ENCODE measurements at regions not wholly inside any gene's neighbourhood (a gene's known extent, or its start where the extent isn't known, plus 50 kb on each side); places are given as distances from the start of the nearest gene placed in this dataset.
"Not testable (repeated sequence)": the region's sequence is repeated elsewhere in the genome, so short reads cannot be mapped to it uniquely, and the experiment has no call there.

DNA sequence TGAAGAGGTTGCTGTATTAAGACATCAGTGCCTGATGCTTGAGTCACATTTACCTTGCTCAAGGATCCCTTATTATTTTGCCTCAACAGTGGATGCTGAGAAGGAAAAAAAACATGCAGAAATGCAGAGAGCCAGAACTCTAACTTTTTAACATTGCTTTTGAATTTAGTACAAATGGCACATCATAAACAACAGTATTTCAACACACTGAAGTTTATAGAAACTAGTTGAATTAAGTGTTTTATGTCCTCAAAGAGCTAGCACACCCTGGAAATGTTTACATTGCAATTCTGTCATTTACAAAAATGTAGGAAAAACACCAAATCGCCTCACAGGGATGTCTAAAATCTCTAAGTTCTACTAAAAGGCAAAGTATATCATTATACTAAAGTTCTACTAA is 69.5 kb upstream of the BLTP1 start:
- Histone ChIP-seq H2BK12ac (ENCODE audit: low read length in 2 of 2) (no peak overlapping the region), H2BK120ac (ENCODE audit: low read depth, low read length) (no peak overlapping the region), H3K9ac (ENCODE audit: low read length) (no peak overlapping the region), H3K36me3 (ENCODE audit: control insufficient read depth in 1 of 2, insufficient read depth in 2 of 2, low read depth in 1 of 2, low read length in 2 of 2) (no peaks in the 10 kb centered on the region), H3K27ac (ENCODE audit: low read length, poor library complexity, severe bottlenecking) (no peak overlapping the region), H3K4me3 (ENCODE audit: insufficient read depth in 1 of 2, low read depth in 1 of 2, low read length in 2 of 2) (no peak overlapping the region), H3K27me3 (ENCODE audit: control insufficient read depth in 1 of 2, insufficient read depth in 1 of 2, low read length in 2 of 2) (no peaks in the 10 kb centered on the region), H2BK15ac (ENCODE audit: low read depth, poor library complexity, severe bottlenecking) (no peak overlapping the region), H4K8ac (ENCODE audit: low read length) (no peak overlapping the region), H4K91ac (ENCODE audit: low read length) (no peak overlapping the region), H3K4me1 (ENCODE audit: control insufficient read depth, insufficient read depth, low read depth, low read length) (no peaks in the 10 kb centered on the region), H3K4me2 (ENCODE audit: low read length, poor library complexity, severe bottlenecking) (no peak overlapping the region), H3K14ac (ENCODE audit: low read length in 2 of 2) (no peak overlapping the region), H3K18ac (ENCODE audit: low read depth in 1 of 2, low read length in 2 of 2) (no peak overlapping the region), H3K79me1 (replicated peaks; ENCODE audit: low read length, poor library complexity, severe bottlenecking) (no peaks in the 10 kb centered on the region), H2AK5ac (ENCODE audit: low read length, severe bottlenecking) (no peak overlapping the region), H2AFZ (ENCODE audit: low read depth, low read length) (no peak overlapping the region), H3K4ac (ENCODE audit: low read depth in 1 of 2, low read length in 2 of 2) (no peak overlapping the region), H3K23ac (ENCODE audit: low read length in 2 of 2) (no peak overlapping the region), H3K9me3 (ENCODE audit: control insufficient read depth, low read length) (no peaks in the 10 kb centered on the region), H2BK5ac (ENCODE audit: low read depth, low read length, poor library complexity, severe bottlenecking) (no peak overlapping the region)
- DNase-seq: peak; percentile 27
- no CpG with 5 or more reads among the region's 1 CpG for WGBS

DNA sequence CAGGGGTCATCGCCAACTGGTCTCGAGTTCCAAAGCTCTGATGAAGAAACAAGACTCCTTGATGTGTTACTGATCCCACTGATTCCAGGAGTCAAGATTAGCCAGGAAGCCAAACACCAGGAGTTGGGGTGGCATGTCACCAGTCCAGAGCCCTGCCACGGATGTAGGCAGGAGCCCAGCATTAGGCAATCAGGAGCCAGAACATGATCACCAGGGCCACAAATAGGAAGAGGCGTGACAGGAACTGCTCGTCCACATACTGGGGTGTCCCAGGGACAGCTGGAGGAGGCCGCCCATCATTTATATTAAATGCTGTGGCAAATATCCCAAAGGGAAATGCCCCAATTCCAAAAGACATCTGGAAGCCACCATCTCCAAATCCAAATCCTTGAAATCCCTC is 74.5 kb upstream of the BLTP1 start:
- H3K4me1 ChIP-seq (ENCODE audit: control insufficient read depth, insufficient read depth, low read depth, low read length); H4K8ac ChIP-seq (ENCODE audit: low read length); H3K79me1 ChIP-seq (replicated peaks; ENCODE audit: low read length, poor library complexity, severe bottlenecking); H3K9me3 ChIP-seq (ENCODE audit: control insufficient read depth, low read length); H2BK12ac ChIP-seq (ENCODE audit: low read length in 2 of 2); H3K14ac ChIP-seq (ENCODE audit: low read length in 2 of 2); H4K91ac ChIP-seq (ENCODE audit: low read length); H3K9ac ChIP-seq (ENCODE audit: low read length); H3K27ac ChIP-seq (ENCODE audit: low read length, poor library complexity, severe bottlenecking); H2BK120ac ChIP-seq (ENCODE audit: low read depth, low read length); H3K23ac ChIP-seq (ENCODE audit: low read length in 2 of 2); H2BK5ac ChIP-seq (ENCODE audit: low read depth, low read length, poor library complexity, severe bottlenecking); H2BK15ac ChIP-seq (ENCODE audit: low read depth, poor library complexity, severe bottlenecking); H3K27me3 ChIP-seq (ENCODE audit: control insufficient read depth in 1 of 2, insufficient read depth in 1 of 2, low read length in 2 of 2); H3K36me3 ChIP-seq (ENCODE audit: control insufficient read depth in 1 of 2, insufficient read depth in 2 of 2, low read depth in 1 of 2, low read length in 2 of 2); H3K4ac ChIP-seq (ENCODE audit: low read depth in 1 of 2, low read length in 2 of 2); H3K4me2 ChIP-seq (ENCODE audit: low read length, poor library complexity, severe bottlenecking); H2AK5ac ChIP-seq (ENCODE audit: low read length, severe bottlenecking); H3K4me3 ChIP-seq (ENCODE audit: insufficient read depth in 1 of 2, low read depth in 1 of 2, low read length in 2 of 2); H2AFZ ChIP-seq (ENCODE audit: low read depth, low read length); DNase-seq; H3K18ac ChIP-seq (ENCODE audit: low read depth in 1 of 2, low read length in 2 of 2): not testable (repeated sequence)
- WGBS: 92% methylated on average over 3 of the region's 6 CpGs

DNA sequence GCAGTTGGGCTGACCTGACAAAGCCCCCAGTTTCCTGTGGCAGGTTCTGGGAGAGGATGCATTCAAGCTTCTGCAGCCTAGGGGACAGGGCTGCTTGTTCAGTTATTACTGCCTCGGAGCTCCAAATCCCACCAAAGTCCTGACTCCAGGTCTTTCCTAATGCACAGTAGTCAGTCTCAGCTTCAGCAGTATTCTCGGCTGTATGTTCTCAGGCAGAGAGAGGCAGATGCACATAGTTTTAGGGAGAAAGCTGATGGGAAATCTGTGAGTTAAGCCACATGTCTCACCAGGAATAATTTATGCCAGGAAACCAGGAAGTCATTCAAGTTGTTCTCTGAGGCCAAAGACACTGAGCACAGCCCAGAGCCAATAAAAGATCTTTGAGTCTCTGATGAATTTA is 75.3 kb upstream of the BLTP1 start:
- not testable (repeated sequence) for H3K27me3 ChIP-seq (ENCODE audit: control insufficient read depth in 1 of 2, insufficient read depth in 1 of 2, low read length in 2 of 2); H3K4me3 ChIP-seq (ENCODE audit: insufficient read depth in 1 of 2, low read depth in 1 of 2, low read length in 2 of 2); H3K4ac ChIP-seq (ENCODE audit: low read depth in 1 of 2, low read length in 2 of 2); H2BK15ac ChIP-seq (ENCODE audit: low read depth, poor library complexity, severe bottlenecking); H3K4me2 ChIP-seq (ENCODE audit: low read length, poor library complexity, severe bottlenecking); H2AFZ ChIP-seq (ENCODE audit: low read depth, low read length); H3K18ac ChIP-seq (ENCODE audit: low read depth in 1 of 2, low read length in 2 of 2); H3K36me3 ChIP-seq (ENCODE audit: control insufficient read depth in 1 of 2, insufficient read depth in 2 of 2, low read depth in 1 of 2, low read length in 2 of 2); H3K9me3 ChIP-seq (ENCODE audit: control insufficient read depth, low read length); H3K9ac ChIP-seq (ENCODE audit: low read length); H3K79me1 ChIP-seq (replicated peaks; ENCODE audit: low read length, poor library complexity, severe bottlenecking); H3K23ac ChIP-seq (ENCODE audit: low read length in 2 of 2); H2BK120ac ChIP-seq (ENCODE audit: low read depth, low read length); H2BK12ac ChIP-seq (ENCODE audit: low read length in 2 of 2); H3K14ac ChIP-seq (ENCODE audit: low read length in 2 of 2); H2AK5ac ChIP-seq (ENCODE audit: low read length, severe bottlenecking); H2BK5ac ChIP-seq (ENCODE audit: low read depth, low read length, poor library complexity, severe bottlenecking); H4K91ac ChIP-seq (ENCODE audit: low read length); H3K27ac ChIP-seq (ENCODE audit: low read length, poor library complexity, severe bottlenecking); H3K4me1 ChIP-seq (ENCODE audit: control insufficient read depth, insufficient read depth, low read depth, low read length); H4K8ac ChIP-seq (ENCODE audit: low read length)
- 0% methylated on average over 1 of the region's 2 CpGs for WGBS
- DNase-seq: peak; percentile 65

DNA sequence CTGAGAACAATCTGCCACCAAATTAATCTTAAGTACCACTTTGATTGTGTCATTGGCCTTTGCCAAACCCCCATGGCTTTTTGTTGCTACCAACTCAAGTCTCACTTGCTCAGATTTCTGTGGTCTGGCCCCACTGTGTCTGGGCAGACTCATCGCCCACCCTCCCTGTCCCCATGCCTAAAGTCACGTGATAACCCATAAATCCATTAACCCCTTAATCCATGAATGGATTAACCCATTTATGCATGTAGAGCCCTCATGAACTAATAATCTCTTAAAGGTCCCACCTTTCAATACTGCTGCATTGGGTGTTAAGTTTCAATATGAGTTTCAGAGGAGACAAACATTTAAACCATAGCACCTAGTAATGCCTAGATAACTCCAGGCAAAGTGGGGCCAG is 78.5 kb upstream of the BLTP1 start:
- H3K9ac ChIP-seq (ENCODE audit: low read length): no peak overlapping the region
- H3K27me3 ChIP-seq (ENCODE audit: control insufficient read depth in 1 of 2, insufficient read depth in 1 of 2, low read length in 2 of 2): no peaks in the 10 kb centered on the region
- DNase-seq: no peak
- no peaks in the 10 kb centered on the region for H3K4me1 ChIP-seq (ENCODE audit: control insufficient read depth, insufficient read depth, low read depth, low read length)
- no peak overlapping the region for H2BK5ac ChIP-seq (ENCODE audit: low read depth, low read length, poor library complexity, severe bottlenecking)
- H2AFZ ChIP-seq (ENCODE audit: low read depth, low read length): no peak overlapping the region
- no peak overlapping the region for H4K91ac ChIP-seq (ENCODE audit: low read length)
- H4K8ac ChIP-seq (ENCODE audit: low read length): no peak overlapping the region
- H3K14ac ChIP-seq (ENCODE audit: low read length in 2 of 2): no peak overlapping the region
- H2BK12ac ChIP-seq (ENCODE audit: low read length in 2 of 2): no peak overlapping the region
- H3K18ac ChIP-seq (ENCODE audit: low read depth in 1 of 2, low read length in 2 of 2): no peak overlapping the region
- no peak overlapping the region for H2AK5ac ChIP-seq (ENCODE audit: low read length, severe bottlenecking)
- no peaks in the 10 kb centered on the region for H3K36me3 ChIP-seq (ENCODE audit: control insufficient read depth in 1 of 2, insufficient read depth in 2 of 2, low read depth in 1 of 2, low read length in 2 of 2)
- no peak overlapping the region for H2BK15ac ChIP-seq (ENCODE audit: low read depth, poor library complexity, severe bottlenecking)
- H3K4me3 ChIP-seq (ENCODE audit: insufficient read depth in 1 of 2, low read depth in 1 of 2, low read length in 2 of 2): no peak overlapping the region
- no peak overlapping the region for H3K27ac ChIP-seq (ENCODE audit: low read length, poor library complexity, severe bottlenecking)
- no peaks in the 10 kb centered on the region for H3K79me1 ChIP-seq (replicated peaks; ENCODE audit: low read length, poor library complexity, severe bottlenecking)
- H3K4ac ChIP-seq (ENCODE audit: low read depth in 1 of 2, low read length in 2 of 2): no peak overlapping the region
- H2BK120ac ChIP-seq (ENCODE audit: low read depth, low read length): no peak overlapping the region
- WGBS: 85% methylated on average over 2 of the region's 2 CpGs
- no peak overlapping the region for H3K23ac ChIP-seq (ENCODE audit: low read length in 2 of 2)
- H3K9me3 ChIP-seq (ENCODE audit: control insufficient read depth, low read length): no peaks in the 10 kb centered on the region
- H3K4me2 ChIP-seq (ENCODE audit: low read length, poor library complexity, severe bottlenecking): no peak overlapping the region
